IPS-NIHi11 (cell line): ENCODE measurements at regions not wholly inside any gene's neighbourhood (a gene's known extent, or its start where the extent isn't known, plus 50 kb on each side); places are given as distances from the start of the nearest gene placed in this dataset.
"Not testable (repeated sequence)": the region's sequence is repeated elsewhere in the genome, so short reads cannot be mapped to it uniquely, and the experiment has no call there.

Source experiments
- DNase-seq: peaks from one replicate; pipeline ENCODE4 v3.0.0; 2012; ENCODE audit warnings: mixed read lengths, low spot score

- no peak for DNase-seq
Measured at GRCh38 chr7:25711940-25712339, 440.1 kb upstream of the NFE2L3 start.

- DNase-seq, result no peak
Measured at GRCh38 chr7:25712500-25712899, 439.5 kb upstream of the NFE2L3 start.

- DNase-seq, result no peak
Measured at GRCh38 chr7:25714013-25714412, 438.0 kb upstream of the NFE2L3 start.

- DNase-seq, result no peak
Measured at GRCh38 chr7:25716421-25716820, 435.6 kb upstream of the NFE2L3 start.

- no peak for DNase-seq
Measured at GRCh38 chr7:25718596-25718995, 433.4 kb upstream of the NFE2L3 start.

GRCh38 chr7:25719190-25719896 lies 432.7 kb upstream of the NFE2L3 start:
- no peak for DNase-seq

GRCh38 chr7:25720427-25720826 lies 431.6 kb upstream of the NFE2L3 start:
- DNase-seq, result peak; percentile 36

- DNase-seq, result no peak
Measured at GRCh38 chr7:25722856-25723255, 429.1 kb upstream of the NFE2L3 start.

- no peak for DNase-seq
Measured at GRCh38 chr7:25725451-25725850, 426.5 kb upstream of the NFE2L3 start.

- peak; percentile 40 for DNase-seq
Measured at GRCh38 chr7:25726170-25726780, 425.7 kb upstream of the NFE2L3 start.

GRCh38 chr7:25726781-25727311 lies 425.2 kb upstream of the NFE2L3 start:
- no peak for DNase-seq

- DNase-seq, result no peak
Measured at GRCh38 chr7:25727446-25727845, 424.6 kb upstream of the NFE2L3 start.

- DNase-seq, result no peak
Measured at GRCh38 chr7:25727876-25728275, 424.1 kb upstream of the NFE2L3 start.

GRCh38 chr7:25731068-25731845 lies 420.7 kb upstream of the NFE2L3 start:
- no peak for DNase-seq

- DNase-seq, result no peak
Measured at GRCh38 chr7:25731846-25732245, 420.2 kb upstream of the NFE2L3 start.

GRCh38 chr7:25732766-25733217 lies 419.2 kb upstream of the NFE2L3 start:
- peak; percentile 40 for DNase-seq

GRCh38 chr7:25735674-25736242 lies 416.2 kb upstream of the NFE2L3 start:
- no peak for DNase-seq

- no peak for DNase-seq
Measured at GRCh38 chr7:25738528-25738927, 413.5 kb upstream of the NFE2L3 start.

- no peak for DNase-seq
Measured at GRCh38 chr7:25739143-25739542, 412.9 kb upstream of the NFE2L3 start.

GRCh38 chr7:25742316-25742715 lies 409.7 kb upstream of the NFE2L3 start:
- no peak for DNase-seq

GRCh38 chr7:25743670-25744451 lies 408.1 kb upstream of the NFE2L3 start:
- not testable (repeated sequence) for DNase-seq
